NCI-H524 (cell line): ENCODE measurements at regions not wholly inside any gene's neighbourhood (a gene's known extent, or its start where the extent isn't known, plus 50 kb on each side); places are given as distances from the start of the nearest gene placed in this dataset.

ENCODE experiments used
- DNase-seq, 2 experiments: peaks; one replicate each; lab custom pipeline; 2025; lab: John Stamatoyannopoulos, UW

GRCh38 chr2:181380581-181380980 lies 76.6 kb upstream of the ITGA4 start:
- no peak for DNase-seq

GRCh38 chr2:181384923-181385322 lies 72.3 kb upstream of the ITGA4 start:
- DNase-seq = no peak

- no peak for DNase-seq
Measured at GRCh38 chr2:181389524-181389923, 67.7 kb upstream of the ITGA4 start.

- DNase-seq = no peak
Measured at GRCh38 chr2:181393472-181393871, 63.7 kb upstream of the ITGA4 start.

- DNase-seq = no peak
Measured at GRCh38 chr2:181394741-181395437, 62.3 kb upstream of the ITGA4 start.

GRCh38 chr2:181395851-181396250 lies 61.3 kb upstream of the ITGA4 start:
- no peak for DNase-seq

GRCh38 chr2:181396256-181397123 lies 60.7 kb upstream of the ITGA4 start:
- DNase-seq = no peak

GRCh38 chr2:181397331-181397730 lies 59.9 kb upstream of the ITGA4 start:
- DNase-seq = no peak

- DNase-seq = no peak
Measured at GRCh38 chr2:181398000-181398399, 59.2 kb upstream of the ITGA4 start.

GRCh38 chr2:181399027-181399426 lies 58.2 kb upstream of the ITGA4 start:
- no peak for DNase-seq

- no peak for DNase-seq
Measured at GRCh38 chr2:181404472-181404871, 52.7 kb upstream of the ITGA4 start.

- DNase-seq = no peak
Measured at GRCh38 chr2:181407171-181407570, 50.0 kb upstream of the ITGA4 start.
